Tongue (tissue), 1 donor: ENCODE measurements at regions not wholly inside any gene's neighbourhood (a gene's known extent, or its start where the extent isn't known, plus 50 kb on each side); places are given as distances from the start of the nearest gene placed in this dataset.
A peak's percentile ranks its signal among the peaks of the same experiment; 100 is the strongest.

Experiments
- DNase-seq: peaks from one replicate; pipeline ENCODE4 v3.0.0-alpha.2; 2015

DNA sequence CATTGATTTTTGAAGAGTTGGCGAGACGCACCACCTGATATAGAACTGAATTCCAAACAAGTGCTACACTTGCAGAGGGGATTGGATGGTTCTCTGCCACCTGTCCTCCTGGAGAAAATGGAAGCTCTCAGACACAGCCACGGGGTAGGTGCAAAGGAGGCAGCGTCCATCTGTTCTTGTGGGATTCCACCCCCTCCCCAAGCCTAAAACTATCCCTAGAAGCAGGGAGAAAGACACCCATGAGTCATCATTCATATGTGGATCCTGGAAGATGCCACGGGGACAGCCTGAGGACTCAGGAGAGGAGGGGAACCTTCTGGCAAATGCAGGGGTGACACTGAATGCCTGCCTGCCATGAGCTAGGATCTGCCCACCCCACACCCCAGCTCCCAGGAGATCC lies 171.3 kb upstream of the CST7 start:
- no peak for DNase-seq

DNA sequence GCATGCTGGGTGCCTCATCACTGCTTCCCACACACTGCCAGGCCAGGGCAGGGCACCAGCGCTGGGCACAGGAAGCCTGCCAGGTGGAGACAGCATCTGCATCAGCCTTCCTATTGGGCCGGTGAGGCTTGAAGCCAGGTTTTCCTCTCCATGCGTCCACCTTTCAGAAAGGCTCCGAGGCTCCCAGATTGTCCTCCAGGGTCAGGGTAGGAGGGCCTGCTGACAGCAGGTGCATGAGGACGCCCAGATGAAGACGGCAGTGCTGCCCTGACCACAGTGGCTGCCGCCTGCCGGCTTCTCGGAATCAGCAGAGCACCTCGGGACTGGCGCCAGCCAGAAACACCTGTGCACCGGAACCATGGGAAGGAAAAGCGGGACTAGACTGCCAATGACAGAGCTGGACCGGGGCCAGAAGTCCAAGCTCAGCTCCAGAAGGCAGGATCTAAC lies 170.5 kb upstream of the CST7 start:
- peak; percentile 13 for DNase-seq

DNA sequence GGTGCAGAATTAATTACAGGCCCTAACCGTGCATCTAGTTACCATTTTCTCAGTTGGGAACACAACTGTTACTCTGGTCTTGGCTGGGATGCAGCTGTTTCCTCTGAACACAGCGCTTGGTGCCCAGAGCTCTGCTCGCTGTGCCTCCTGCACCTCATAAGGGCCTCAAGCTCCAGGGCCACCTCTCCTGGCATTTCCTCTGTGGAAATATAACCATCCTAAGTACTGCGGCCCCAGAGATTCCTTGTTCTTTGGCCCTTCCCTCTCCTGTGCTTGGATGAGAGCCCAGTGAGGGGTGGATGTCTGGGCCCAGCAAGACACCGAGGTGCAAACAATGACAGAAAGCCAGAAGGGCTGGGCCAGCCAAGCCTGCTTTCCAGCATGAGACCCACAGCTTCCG lies 169.9 kb upstream of the CST7 start:
- DNase-seq, result no peak

DNA sequence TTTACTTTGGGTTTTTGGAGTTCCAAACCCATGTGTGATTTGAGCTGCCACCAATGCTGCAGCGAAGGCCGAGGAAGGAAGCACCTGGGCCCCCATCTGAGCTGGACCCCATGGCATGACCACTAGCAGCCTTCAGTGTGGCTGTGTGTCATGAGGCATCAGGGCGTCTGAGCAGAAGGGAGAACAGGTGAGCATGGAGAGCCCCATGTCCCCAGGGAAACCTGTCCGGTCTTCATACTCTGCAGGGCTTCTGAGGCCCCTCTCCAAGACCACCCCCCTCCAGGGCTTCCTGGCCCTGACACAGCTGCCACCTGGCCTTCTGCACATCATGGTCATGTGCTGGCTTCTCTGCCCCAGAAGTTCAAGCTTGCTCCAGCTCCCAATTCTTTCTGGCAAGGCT lies 169.1 kb upstream of the CST7 start:
- no peak for DNase-seq

- DNase-seq, result no peak
These were observed 168.2 kb upstream of the CST7 start for GRCh38 chr20:24780674-24781417.

DNA sequence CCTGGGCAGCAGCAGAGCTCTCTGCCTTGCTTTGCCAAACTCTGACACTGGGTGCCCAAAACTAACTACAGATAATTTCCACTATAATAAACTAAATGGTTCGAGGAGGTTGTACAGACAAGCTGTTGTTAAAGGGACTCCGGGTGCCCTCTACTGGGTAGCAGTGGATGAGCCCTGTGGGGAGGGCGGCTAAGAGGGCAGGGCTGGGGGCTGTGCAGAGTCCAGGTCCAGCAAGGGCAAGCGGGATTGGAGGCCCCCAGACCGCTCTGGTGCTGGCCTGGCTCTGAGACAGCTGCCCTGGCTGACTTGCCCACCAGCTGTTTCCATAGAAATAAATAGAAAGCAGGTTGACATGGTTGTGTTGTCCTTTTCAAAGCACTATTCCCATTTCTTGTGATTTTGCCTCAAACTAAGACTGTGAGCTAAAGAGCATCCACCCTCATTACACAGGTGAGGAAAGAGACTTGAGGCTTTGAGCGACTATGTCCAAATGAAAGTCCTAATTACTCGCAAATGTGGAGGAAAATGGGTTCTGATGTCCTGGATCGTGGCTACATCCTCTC lies 167.6 kb upstream of the CST7 start:
- peak; percentile 67 for DNase-seq

GRCh38 chr20:24782301-24782700 lies 166.8 kb upstream of the CST7 start:
- peak; percentile 66 for DNase-seq

GRCh38 chr20:24782801-24783630 lies 166.1 kb upstream of the CST7 start:
- DNase-seq, result peak; percentile 15

DNA sequence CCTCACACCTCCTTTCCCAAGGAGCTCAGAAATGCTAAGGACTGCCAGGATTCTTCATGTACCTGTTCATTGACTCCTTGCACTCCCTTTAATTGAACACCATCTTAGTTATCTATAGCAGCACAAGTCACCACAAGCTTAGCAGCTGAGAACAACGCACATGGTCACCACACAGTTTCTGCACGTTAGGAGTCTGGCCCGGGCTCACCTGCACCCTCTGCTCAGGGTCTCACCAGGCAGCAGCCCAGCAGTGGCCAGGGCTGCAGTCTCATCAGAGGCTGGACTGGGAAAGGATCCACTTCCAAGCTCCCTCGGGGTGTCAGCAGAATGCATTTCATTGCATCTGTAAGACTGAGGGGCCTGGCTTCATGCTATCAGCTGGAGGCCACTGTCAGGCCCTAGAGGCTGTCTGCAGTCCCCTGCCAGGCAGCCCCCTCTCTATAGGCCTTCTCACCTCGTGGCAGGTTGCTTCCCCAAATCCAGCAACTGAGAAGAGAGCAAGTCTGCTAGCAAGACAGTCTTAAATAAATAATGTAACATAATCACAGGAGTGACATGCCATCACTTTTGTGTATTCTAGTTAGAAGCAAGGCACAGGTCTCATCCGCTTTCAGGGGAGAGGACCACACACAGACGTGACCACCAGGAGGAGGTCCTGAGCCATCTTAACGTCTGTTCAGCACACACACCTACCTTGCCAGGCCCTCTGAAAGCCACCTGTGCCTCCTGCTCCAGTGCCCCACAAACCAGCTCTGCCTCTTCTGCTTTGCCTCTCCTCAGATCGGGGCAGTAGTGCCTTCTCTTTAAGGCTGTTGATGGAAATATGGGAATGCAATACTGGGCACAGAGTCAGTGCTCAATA lies 165.2 kb upstream of the CST7 start:
- no peak for DNase-seq

DNA sequence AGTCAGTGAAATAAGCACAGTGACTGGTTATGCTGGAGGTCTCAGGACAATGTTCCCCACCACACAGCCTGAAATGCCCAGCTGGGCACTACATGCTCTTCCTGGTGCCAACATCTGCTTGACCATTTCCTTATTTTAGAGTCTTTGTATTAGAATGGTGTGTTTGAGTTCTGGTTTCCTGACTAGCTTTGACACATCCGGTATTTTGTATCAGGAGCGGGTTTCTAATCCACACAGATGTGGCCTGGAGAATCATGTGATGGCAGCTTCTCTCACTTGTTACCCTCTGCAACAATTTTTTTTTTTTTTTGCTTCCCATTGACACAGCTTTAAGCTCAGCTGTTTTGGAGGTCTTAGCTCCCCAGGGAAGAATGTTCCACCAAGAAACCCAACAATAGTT lies 164.5 kb upstream of the CST7 start:
- no peak for DNase-seq

DNA sequence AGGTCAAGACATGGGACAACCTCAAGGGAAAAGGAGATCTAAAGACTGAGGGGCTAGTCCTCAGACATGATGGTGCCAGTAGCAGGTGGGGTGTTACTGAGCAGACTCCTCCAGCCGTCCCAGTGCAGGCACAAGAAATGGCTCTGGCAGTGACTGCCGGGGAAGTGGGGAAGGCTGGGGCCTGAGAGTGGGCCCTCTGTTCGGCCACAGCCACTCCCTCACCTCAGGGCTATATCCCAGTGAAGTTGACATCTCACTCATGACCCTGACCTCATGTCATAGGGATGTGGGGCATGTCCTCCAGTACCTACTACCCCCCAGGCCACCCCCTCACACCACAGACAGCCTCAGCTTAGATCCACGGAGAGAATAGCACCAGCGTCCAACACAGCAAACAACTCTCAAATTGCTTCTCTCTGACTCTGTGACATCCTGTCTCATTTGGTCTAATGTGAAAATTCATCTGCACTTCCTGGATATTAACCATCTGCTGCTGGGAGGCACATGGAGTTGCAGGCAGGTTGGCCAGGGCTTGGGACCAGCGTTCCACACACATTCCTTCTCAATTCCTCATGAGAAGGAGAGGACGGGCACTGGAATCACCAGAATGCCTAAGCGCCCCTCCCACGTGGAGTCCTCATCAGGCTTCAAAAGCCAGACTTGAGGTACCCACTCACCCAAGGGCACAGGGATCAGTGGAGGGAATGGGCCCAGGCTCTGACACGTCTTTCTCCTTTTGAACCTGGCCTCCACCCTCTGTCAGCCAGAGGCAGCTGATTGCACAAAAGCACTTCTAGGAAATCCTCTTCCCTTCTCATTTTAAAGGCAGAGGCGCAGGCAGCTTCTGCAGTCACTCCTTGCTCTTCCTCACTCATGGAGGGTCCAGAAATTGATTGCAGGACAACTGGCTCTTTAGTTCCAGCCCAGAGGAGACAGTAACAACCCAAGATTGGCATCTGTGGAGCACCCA lies 163.6 kb upstream of the CST7 start:
- DNase-seq, result no peak

GRCh38 chr20:24786111-24786495 lies 163.0 kb upstream of the CST7 start:
- no peak for DNase-seq

DNA sequence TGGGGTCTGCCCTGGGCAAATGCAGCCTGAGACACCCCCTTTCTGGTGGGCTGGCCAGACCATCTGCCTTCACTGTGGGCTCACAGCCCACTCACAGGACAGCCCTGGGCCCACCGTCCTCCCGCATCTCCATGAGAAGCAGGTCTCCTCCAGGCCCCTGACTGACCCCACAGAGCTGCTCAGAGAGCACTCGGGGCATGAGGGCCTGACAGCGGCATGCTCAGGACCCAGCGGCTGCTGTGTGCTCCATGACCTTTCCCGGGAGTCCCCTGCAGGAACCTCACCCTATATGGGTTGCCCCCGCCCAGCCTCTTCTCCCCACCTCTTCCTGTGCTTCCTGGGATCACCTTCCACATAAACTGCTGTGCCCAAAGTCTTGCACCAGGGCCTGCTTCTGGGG lies 162.4 kb upstream of the CST7 start:
- no peak for DNase-seq

GRCh38 chr20:24787071-24787470 lies 162.0 kb upstream of the CST7 start:
- no peak for DNase-seq

DNA sequence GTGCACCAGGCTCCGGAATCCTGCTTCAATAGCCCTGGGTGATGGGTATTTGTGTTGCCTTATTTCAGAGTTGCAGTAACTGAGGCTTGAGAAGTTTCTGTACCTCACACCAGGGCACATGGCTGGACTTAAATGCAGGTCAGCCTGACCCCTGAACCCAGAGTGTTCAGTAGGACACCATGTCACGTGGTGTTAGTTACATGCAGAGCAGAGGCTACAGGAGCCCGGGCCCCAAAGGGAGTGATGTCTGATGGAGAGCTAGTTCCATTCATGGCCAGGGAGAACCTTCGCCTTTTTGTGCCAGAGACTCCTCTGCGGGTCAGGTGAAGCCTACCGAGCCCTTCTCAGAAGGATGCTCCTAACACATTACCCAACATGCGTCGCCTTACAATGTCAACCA lies 161.4 kb upstream of the CST7 start:
- no peak for DNase-seq

DNA sequence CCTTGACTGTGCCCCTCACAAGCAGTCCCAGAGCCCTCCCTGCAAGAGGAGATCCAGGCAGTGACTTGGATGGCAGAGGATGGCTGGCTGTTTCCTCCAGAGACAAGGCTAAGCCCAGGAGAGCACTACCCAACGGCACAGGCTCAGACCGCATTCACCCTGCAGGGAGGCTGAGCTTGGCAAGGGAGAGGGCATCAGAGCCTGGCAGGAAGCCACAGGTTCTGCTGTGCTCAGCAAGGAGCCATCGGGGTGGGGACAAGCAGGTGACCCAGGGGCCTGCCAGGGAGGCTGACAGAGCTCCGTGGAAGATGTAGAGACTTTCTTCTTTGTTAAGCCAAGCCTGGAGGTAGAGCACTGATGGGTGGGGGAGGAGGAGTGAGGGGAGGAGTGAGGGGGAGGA lies 159.2 kb upstream of the CST7 start:
- no peak for DNase-seq

- no peak for DNase-seq
These were observed 158.3 kb upstream of the CST7 start for GRCh38 chr20:24790746-24791283.

GRCh38 chr20:24791953-24792352 lies 157.1 kb upstream of the CST7 start:
- DNase-seq, result no peak

DNA sequence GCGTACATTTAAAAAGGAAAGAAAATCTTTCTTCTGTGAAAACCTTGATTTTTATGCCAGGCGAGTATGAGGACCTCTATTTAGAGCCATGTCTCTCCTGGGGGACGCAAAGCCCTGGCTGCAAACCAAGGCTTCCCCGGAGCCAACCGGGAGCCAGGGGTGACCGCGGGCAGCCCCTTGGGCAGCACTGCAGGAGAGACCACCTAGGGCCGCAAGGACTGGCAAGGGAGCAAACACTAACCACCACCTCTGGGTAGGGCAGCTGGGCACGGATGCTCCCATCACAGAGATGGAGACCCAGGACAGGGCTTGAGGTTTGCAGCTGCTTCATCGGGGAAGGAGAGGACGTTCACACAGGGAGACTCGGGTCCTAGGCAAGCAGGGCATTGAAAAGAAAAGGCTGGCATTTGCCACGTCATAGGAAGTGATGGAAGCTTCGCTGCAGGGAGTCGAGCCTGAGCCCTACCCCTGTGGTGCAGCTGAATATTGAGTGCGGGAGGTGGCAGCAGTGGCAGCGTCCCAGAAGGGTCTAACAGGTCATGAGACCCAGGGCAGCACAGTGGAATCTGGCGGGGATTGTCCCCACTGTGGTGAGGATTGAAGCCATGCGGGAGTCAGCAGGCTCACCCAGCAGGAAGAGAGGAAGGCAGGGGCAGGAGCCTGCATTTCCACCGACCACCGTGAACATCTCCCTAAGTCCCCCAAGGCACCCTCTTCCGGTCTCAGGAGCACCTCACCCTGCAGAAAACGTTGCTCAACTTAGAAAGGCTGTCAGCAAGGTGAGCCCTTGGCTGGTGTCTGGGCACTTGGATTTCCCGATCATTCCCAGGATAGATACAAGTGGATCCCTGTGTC lies 156.2 kb upstream of the CST7 start:
- no peak for DNase-seq

DNA sequence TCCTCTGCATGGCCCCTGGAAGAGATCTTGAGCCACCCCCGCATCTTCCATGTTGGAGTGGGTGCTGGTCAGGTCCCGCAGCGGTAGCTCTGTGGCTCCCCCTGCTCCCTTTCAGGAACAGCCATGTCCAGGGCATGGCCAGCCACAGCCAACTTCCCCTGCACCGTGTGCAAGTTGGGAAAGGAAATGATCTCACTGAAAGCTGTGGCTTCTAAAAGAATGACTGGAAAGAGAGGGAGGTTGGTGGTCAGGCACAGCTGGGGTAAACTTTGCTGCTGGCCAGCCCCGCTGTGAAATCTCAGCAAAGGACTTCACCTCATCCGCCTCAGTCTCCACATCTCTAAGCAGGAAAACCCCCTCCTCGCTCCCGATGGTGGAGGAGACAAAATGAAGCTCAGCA lies 153.6 kb upstream of the CST7 start:
- no peak for DNase-seq
